Liver (tissue), 3 donors: ENCODE measurements at regions not wholly inside any gene's neighbourhood (a gene's known extent, or its start where the extent isn't known, plus 50 kb on each side); places are given as distances from the start of the nearest gene placed in this dataset.

Experiments
- ATF3 ChIP-seq: IDR thresholded peaks from 2 replicates; pipeline ENCODE4 v1.6.1; 2016; ENCODE audit warnings: antibody characterized with exemption
- CTCF ChIP-seq: fragments of 150-350 bp; IDR thresholded peaks from 2 replicates; pipeline ENCODE4 v1.5.1; 2017; ENCODE audit warnings: improper control_type of control experiment, low read depth, low read length; ENCODE audit not compliant: missing input control
- JUND ChIP-seq, 2 donors: IDR thresholded peaks; 2 replicates each; pipeline ENCODE4 v1.6.1; 2016; ENCODE audit warnings: antibody characterized with exemption in 2 of 2
- RAD21 ChIP-seq, 2 donors: IDR thresholded peaks; 2 replicates each; pipeline ENCODE4 v1.6.1; 2016; ENCODE audit warnings: antibody characterized with exemption in 2 of 2, mild to moderate bottlenecking in 2 of 2
- SP1 ChIP-seq: IDR thresholded peaks from 2 replicates; pipeline ENCODE4 v1.6.1; 2018; ENCODE audit warnings: antibody characterized with exemption, mild to moderate bottlenecking
- YY1 ChIP-seq: IDR thresholded peaks from 2 replicates; pipeline ENCODE4 v1.6.1; 2016; ENCODE audit warnings: antibody characterized with exemption, mild to moderate bottlenecking
- donor health status: healthy.
- donor health status: healthy.

GRCh38 chrY:15535784-15536511, 1011.6 kb downstream of the NLGN4Y start:
- TF ChIP-seq CTCF (no peak), YY1 (no peak), RAD21 (IDR thresholded peaks at IDR 0.05) (no peak), JUND (IDR thresholded peaks at IDR 0.05) (no peak), ATF3 (no peak), SP1 (no peak)
